ENCODE measurements at regions not wholly inside any gene's neighbourhood (a gene's known extent, or its start where the extent isn't known, plus 50 kb on each side); places are given as distances from the start of the nearest gene placed in this dataset.

DNA sequence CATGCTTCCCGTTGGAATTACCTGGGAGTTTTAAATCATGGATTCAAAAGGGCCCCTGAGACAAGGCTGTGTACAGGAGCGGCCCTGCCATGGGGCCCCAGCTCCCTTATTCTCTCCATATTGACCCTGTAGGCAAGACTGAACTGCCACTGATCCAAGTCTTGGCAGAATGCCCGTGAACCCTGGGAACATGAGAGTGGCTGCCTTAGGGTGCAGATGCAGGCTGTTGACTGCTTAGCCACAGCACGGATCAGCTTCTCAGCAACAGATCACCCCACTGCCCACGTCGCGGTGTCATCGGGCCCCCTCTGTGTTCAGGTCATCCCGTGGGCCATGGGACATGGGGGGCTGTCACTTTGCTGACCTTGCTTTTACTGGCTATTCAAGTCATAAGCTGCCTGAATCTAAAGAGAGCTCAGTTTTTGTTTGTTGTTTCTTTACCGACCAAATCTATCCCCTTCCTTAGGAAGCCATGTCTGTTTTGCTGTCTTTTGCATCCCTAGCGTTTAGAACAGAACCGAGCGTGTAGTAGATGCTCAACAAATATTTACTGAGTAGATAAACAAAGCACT, 83.4 kb downstream of the MATN1 start:
- POLR2A ChIA-PET: interaction anchor here (0.9 kb wide), 1 partner anchor 10 kb away, joined by 3 read pairs; no protein-coding TSS in a partner anchor
- no peaks in the 10 kb centered on the region for H3K79me2 ChIP-seq (ENCODE audit: insufficient read depth, low read length)
- no peaks in the 10 kb centered on the region for H3K36me3 ChIP-seq (ENCODE audit: control insufficient read depth in 1 of 2, insufficient read depth in 2 of 2, low read length in 2 of 2)
- CTCF ChIA-PET: no interaction called here
- H4K20me1 ChIP-seq (ENCODE audit: insufficient read depth): no peaks in the 10 kb centered on the region
- RAD21 ChIA-PET (ENCODE audit: low non-redundant PET in 1 of 2, low total read pairs in 2 of 2, uncharacterized antibody in 2 of 2, unreplicated experiment in 2 of 2): no interaction called here
- no peaks in the 10 kb centered on the region for H3K4me1 ChIP-seq (ENCODE audit: control insufficient read depth in 1 of 2, insufficient read depth in 2 of 2, low read length in 2 of 2)
- no peak overlapping the region for H3K4me3 ChIP-seq (replicated peaks in 1 of 2; ENCODE audit: low read depth in 1 of 2, low read length in 2 of 2)
- no peak overlapping the region for H3K9ac ChIP-seq (ENCODE audit: low read length)
- no peaks in the 10 kb centered on the region for H3K27me3 ChIP-seq (ENCODE audit: insufficient read depth, low read length)
- DNase-seq (ENCODE audit: low read depth, low spot score) (no peak), ATAC-seq (no peak)
- no TSS peak for BruUV-seq (replicated peaks)
- no peak for TF ChIP-seq TCF7L2 (IDR thresholded peaks at IDR 0.05; ENCODE audit: borderline replicate concordance, extremely low read depth, insufficient read depth, insufficient read length)
- TF ChIP-seq RAD21 (IDR thresholded peaks at IDR 0.05; ENCODE audit: low read depth): no peak
- no peak for TF ChIP-seq EGR1 (IDR thresholded peaks at IDR 0.05; ENCODE audit: low read depth)
- no peak for TF ChIP-seq POLR2A (IDR thresholded peaks at IDR 0.05; ENCODE audit: borderline replicate concordance, extremely low read depth, insufficient read depth, insufficient read length)
- TF ChIP-seq ELF1 (IDR thresholded peaks at IDR 0.05; ENCODE audit: borderline replicate concordance, low read depth): no peak
- TF ChIP-seq EZH2phosphoT487 (IDR thresholded peaks at IDR 0.05; ENCODE audit: borderline replicate concordance): no peak
- no peaks in the 10 kb centered on the region for H3K9me3 ChIP-seq (ENCODE audit: control insufficient read depth in 1 of 2, insufficient read depth in 1 of 2, low read depth in 1 of 2, low read length in 2 of 2)
- H2AFZ ChIP-seq (ENCODE audit: low read depth, low read length, poor library complexity, severe bottlenecking): no peak overlapping the region
- H3K4me2 ChIP-seq (ENCODE audit: low read length): no peak overlapping the region
- intact Hi-C loops (cut with micrococcal nuclease): no loop called here
- H3K27ac ChIP-seq (ENCODE audit: low read depth, low read length): no peak overlapping the region
- H3K9me2 ChIP-seq (ENCODE audit: insufficient read depth): no peaks in the 10 kb centered on the region

DNA sequence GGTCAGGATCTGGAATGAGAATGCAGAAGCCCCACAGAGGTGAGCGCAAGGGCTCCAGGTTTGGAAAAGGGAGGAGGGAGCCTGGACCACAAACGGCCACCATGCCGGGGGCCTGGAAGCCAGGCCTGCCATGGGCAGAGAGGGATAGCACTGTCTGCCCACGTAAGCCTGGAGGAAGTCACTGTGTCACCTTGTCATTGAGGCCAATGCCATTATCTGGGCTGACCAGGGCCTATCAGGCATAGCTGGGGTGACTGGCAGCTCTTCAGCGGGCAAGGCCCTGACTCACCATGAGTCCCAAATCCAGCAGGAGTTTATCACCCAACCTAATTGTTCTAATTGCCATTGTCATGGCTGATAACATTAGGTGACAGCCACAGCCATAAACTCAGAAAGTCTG, 84.6 kb downstream of the MATN1 start:
- Histone ChIP-seq H2AFZ (ENCODE audit: low read depth, low read length, poor library complexity, severe bottlenecking) (no peak overlapping the region), H3K36me3 (ENCODE audit: control insufficient read depth in 1 of 2, insufficient read depth in 2 of 2, low read length in 2 of 2) (no peaks in the 10 kb centered on the region), H3K9me3 (ENCODE audit: control insufficient read depth in 1 of 2, insufficient read depth in 1 of 2, low read depth in 1 of 2, low read length in 2 of 2) (no peaks in the 10 kb centered on the region), H3K4me1 (ENCODE audit: control insufficient read depth in 1 of 2, insufficient read depth in 2 of 2, low read length in 2 of 2) (no peaks in the 10 kb centered on the region), H4K20me1 (ENCODE audit: insufficient read depth) (no peaks in the 10 kb centered on the region), H3K79me2 (ENCODE audit: insufficient read depth, low read length) (no peaks in the 10 kb centered on the region), H3K9me2 (ENCODE audit: insufficient read depth) (no peaks in the 10 kb centered on the region), H3K9ac (ENCODE audit: low read length) (no peak overlapping the region), H3K4me2 (ENCODE audit: low read length) (no peak overlapping the region), H3K27me3 (ENCODE audit: insufficient read depth, low read length) (no peaks in the 10 kb centered on the region), H3K27ac (ENCODE audit: low read depth, low read length) (no peak overlapping the region), H3K4me3 (replicated peaks in 1 of 2; ENCODE audit: low read depth in 1 of 2, low read length in 2 of 2) (no peak overlapping the region)
- ChIA-PET CTCF (no interaction called here), POLR2A (no interaction called here), RAD21 (ENCODE audit: low non-redundant PET in 1 of 2, low total read pairs in 2 of 2, uncharacterized antibody in 2 of 2, unreplicated experiment in 2 of 2) (no interaction called here)
- TF ChIP-seq, protein P1, sequence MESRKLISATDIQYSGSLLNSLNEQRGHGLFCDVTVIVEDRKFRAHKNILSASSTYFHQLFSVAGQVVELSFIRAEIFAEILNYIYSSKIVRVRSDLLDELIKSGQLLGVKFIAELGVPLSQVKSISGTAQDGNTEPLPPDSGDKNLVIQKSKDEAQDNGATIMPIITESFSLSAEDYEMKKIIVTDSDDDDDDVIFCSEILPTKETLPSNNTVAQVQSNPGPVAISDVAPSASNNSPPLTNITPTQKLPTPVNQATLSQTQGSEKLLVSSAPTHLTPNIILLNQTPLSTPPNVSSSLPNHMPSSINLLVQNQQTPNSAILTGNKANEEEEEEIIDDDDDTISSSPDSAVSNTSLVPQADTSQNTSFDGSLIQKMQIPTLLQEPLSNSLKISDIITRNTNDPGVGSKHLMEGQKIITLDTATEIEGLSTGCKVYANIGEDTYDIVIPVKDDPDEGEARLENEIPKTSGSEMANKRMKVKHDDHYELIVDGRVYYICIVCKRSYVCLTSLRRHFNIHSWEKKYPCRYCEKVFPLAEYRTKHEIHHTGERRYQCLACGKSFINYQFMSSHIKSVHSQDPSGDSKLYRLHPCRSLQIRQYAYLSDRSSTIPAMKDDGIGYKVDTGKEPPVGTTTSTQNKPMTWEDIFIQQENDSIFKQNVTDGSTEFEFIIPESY (IDR thresholded peaks at IDR 0.05; ENCODE audit: extremely low read depth, insufficient replicate concordance, low read length): no peak
- TF ChIP-seq CEBPB (IDR thresholded peaks at IDR 0.05; ENCODE audit: low read depth) (no peak), RAD21 (IDR thresholded peaks at IDR 0.05; ENCODE audit: low read depth) (no peak), JUND (IDR thresholded peaks at IDR 0.05) (no peak), ELF1 (IDR thresholded peaks at IDR 0.05; ENCODE audit: borderline replicate concordance, low read depth) (no peak), SRF (IDR thresholded peaks at IDR 0.05; ENCODE audit: low read depth) (no peak), POLR2A (IDR thresholded peaks at IDR 0.05; ENCODE audit: borderline replicate concordance, extremely low read depth, insufficient read depth, insufficient read length) (no peak), MAX (IDR thresholded peaks at IDR 0.05) (no peak)
- TF ChIP-seq, protein P2, sequence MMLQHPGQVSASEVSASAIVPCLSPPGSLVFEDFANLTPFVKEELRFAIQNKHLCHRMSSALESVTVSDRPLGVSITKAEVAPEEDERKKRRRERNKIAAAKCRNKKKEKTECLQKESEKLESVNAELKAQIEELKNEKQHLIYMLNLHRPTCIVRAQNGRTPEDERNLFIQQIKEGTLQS (IDR thresholded peaks at IDR 0.05): no peak
- TF ChIP-seq, protein P3, sequence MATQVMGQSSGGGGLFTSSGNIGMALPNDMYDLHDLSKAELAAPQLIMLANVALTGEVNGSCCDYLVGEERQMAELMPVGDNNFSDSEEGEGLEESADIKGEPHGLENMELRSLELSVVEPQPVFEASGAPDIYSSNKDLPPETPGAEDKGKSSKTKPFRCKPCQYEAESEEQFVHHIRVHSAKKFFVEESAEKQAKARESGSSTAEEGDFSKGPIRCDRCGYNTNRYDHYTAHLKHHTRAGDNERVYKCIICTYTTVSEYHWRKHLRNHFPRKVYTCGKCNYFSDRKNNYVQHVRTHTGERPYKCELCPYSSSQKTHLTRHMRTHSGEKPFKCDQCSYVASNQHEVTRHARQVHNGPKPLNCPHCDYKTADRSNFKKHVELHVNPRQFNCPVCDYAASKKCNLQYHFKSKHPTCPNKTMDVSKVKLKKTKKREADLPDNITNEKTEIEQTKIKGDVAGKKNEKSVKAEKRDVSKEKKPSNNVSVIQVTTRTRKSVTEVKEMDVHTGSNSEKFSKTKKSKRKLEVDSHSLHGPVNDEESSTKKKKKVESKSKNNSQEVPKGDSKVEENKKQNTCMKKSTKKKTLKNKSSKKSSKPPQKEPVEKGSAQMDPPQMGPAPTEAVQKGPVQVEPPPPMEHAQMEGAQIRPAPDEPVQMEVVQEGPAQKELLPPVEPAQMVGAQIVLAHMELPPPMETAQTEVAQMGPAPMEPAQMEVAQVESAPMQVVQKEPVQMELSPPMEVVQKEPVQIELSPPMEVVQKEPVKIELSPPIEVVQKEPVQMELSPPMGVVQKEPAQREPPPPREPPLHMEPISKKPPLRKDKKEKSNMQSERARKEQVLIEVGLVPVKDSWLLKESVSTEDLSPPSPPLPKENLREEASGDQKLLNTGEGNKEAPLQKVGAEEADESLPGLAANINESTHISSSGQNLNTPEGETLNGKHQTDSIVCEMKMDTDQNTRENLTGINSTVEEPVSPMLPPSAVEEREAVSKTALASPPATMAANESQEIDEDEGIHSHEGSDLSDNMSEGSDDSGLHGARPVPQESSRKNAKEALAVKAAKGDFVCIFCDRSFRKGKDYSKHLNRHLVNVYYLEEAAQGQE (IDR thresholded peaks at IDR 0.05; ENCODE audit: low read depth): no peak
- no peak for DNase-seq (ENCODE audit: low read depth, low spot score)
- BruUV-seq (replicated peaks): no TSS peak
- intact Hi-C loops (cut with micrococcal nuclease): no loop called here
- ATAC-seq: no peak

All from HCT116 (cell line).